ENCODE measurements at regions not wholly inside any gene's neighbourhood (a gene's known extent, or its start where the extent isn't known, plus 50 kb on each side); places are given as distances from the start of the nearest gene placed in this dataset.

DNA sequence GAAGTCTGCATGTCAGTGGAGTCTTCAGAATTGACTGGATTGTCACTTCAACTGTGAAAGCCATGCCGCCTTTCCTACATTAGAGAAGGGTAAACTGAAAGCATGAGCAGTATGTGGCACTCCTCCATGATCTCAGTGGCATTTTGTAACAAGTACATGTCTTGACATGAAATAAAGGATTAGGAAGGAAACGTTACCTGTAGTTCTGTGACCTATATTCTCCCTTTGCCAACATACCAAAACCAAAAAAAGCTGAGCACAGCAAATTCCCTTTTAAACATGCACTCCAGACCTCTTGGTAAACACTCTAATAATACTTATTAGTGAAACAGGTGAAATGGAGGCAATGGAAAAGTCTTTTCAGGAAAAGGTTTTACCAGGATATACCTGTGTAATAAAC, 344.2 kb downstream of the GRIA2 start:
- TF ChIP-seq, protein P1, sequence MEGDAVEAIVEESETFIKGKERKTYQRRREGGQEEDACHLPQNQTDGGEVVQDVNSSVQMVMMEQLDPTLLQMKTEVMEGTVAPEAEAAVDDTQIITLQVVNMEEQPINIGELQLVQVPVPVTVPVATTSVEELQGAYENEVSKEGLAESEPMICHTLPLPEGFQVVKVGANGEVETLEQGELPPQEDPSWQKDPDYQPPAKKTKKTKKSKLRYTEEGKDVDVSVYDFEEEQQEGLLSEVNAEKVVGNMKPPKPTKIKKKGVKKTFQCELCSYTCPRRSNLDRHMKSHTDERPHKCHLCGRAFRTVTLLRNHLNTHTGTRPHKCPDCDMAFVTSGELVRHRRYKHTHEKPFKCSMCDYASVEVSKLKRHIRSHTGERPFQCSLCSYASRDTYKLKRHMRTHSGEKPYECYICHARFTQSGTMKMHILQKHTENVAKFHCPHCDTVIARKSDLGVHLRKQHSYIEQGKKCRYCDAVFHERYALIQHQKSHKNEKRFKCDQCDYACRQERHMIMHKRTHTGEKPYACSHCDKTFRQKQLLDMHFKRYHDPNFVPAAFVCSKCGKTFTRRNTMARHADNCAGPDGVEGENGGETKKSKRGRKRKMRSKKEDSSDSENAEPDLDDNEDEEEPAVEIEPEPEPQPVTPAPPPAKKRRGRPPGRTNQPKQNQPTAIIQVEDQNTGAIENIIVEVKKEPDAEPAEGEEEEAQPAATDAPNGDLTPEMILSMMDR (conservative IDR thresholded peaks at IDR 0.05 in 1 of 2, IDR thresholded peaks at IDR 0.05 in 1 of 2; ENCODE audit: extremely low read depth in 1 of 2, insufficient read depth in 1 of 2, low read depth in 1 of 2, low read length in 2 of 2) = no peak
- TF ChIP-seq EZH2 (IDR thresholded peaks at IDR 0.05; ENCODE audit: borderline replicate concordance, low read length) = no peak

Measured in mammary epithelial cell (primary cell).